ENCODE measurements at regions not wholly inside any gene's neighbourhood (a gene's known extent, or its start where the extent isn't known, plus 50 kb on each side); places are given as distances from the start of the nearest gene placed in this dataset.

GRCh38 chr20:16113736-16114135 is 459.5 kb downstream of the KIF16B start:
- no peak for DNase-seq

- no peak for DNase-seq
These were observed 461.3 kb downstream of the KIF16B start for GRCh38 chr20:16111852-16112412.

- no peak for DNase-seq
These were observed 461.9 kb downstream of the KIF16B start for GRCh38 chr20:16111172-16111832.

- peak; percentile 40 for DNase-seq
These were observed 465.9 kb downstream of the KIF16B start for GRCh38 chr20:16107172-16107870.

GRCh38 chr20:16106191-16106849 is 466.9 kb downstream of the KIF16B start:
- DNase-seq, result no peak

GRCh38 chr20:16104783-16105182 is 468.5 kb downstream of the KIF16B start:
- DNase-seq, result no peak
